Kidney (tissue), 13 donors: ENCODE measurements at regions not wholly inside any gene's neighbourhood (a gene's known extent, or its start where the extent isn't known, plus 50 kb on each side); places are given as distances from the start of the nearest gene placed in this dataset.
A peak's percentile ranks its signal among the peaks of the same experiment; 100 is the strongest.

Source experiments
- DNase-seq, 5 donors: peaks; one replicate each; pipeline ENCODE4 v3.0.0-alpha.2; 2013 to 2020
- FAIRE-seq: peaks from 2 replicates; lab custom pipeline; 2012; peaks lifted over from hg19 to GRCh38; lab: Jason Lieb, UNC
- H3K27ac ChIP-seq, 2 donors: one replicate each; pipeline ENCODE4 v1.7.0; 2013; ENCODE audit warnings: low read depth in 2 of 2, low read length in 2 of 2, inconsistent platforms in 1 of 2
- H3K27me3 ChIP-seq: one replicate; pipeline ENCODE4 v1.7.1; 2013; ENCODE audit warnings: low read length, inconsistent platforms; ENCODE audit not compliant: control insufficient read depth, insufficient read depth
- H3K36me3 ChIP-seq, 3 donors: one replicate each; pipeline versions ENCODE4 v1.7.0 to v1.7.1; 2013; ENCODE audit warnings: low read length in 3 of 3, control low read depth in 1 of 3, inconsistent platforms in 1 of 3; ENCODE audit not compliant: insufficient read depth in 3 of 3, control insufficient read depth in 2 of 3
- H3K4me1 ChIP-seq, 3 donors: one replicate each; pipeline versions ENCODE4 v1.7.0 to v1.7.1; 2013; ENCODE audit warnings: low read length in 3 of 3, inconsistent platforms in 1 of 3, low read depth in 1 of 3; ENCODE audit not compliant: control insufficient read depth in 2 of 3, insufficient read depth in 2 of 3
- H3K4me3 ChIP-seq, 3 donors: one replicate each; pipeline versions ENCODE4 v1.7.0 to v1.8.1; 2013; ENCODE audit warnings: low read length in 3 of 3, control low read depth in 1 of 3, inconsistent platforms in 1 of 3
- H3K9ac ChIP-seq, 3 donors: one replicate each; pipeline versions ENCODE4 v1.7.0 to v1.7.1; 2013; ENCODE audit warnings: low read length in 3 of 3, control low read depth in 1 of 3, inconsistent platforms in 1 of 3
- H3K9me3 ChIP-seq, 3 donors: one replicate each; pipeline versions ENCODE4 v1.7.0 to v1.7.1; 2013; ENCODE audit warnings: low read length in 3 of 3, control low read depth in 1 of 3, inconsistent platforms in 1 of 3; ENCODE audit not compliant: control insufficient read depth in 2 of 3, insufficient read depth in 1 of 3
- CTCF ChIP-seq: IDR thresholded peaks from 3 replicates; pipeline ENCODE4 v1.5.1; 2012; ENCODE audit warnings: mild to moderate bottlenecking, moderate library complexity, borderline replicate concordance; ENCODE audit not compliant: insufficient read depth; ENCODE audit errors: extremely low read depth
- intact Hi-C: fragments of 100-400 bp; cut with DNase I; formaldehyde crosslinking; loops from one replicate; pipeline ENCODE4 v1.11.1; 2022
- donor health status: control.
- donor health status: control.
- donor health status: control.
- donor health status: control.
- donor health status: control.
- donor health status: DM: yes; HTN: yes; CAD: no.
- donor health status: Normal renal cell carcinoma (clear cell type).

GRCh38 chr6:137372532-137372931, 121.7 kb downstream of the OLIG3 start:
- intact Hi-C loops = no loop called here
- no peaks in the 10 kb centered on the region for H3K4me1 ChIP-seq
- H3K27me3 ChIP-seq = no peaks in the 10 kb centered on the region
- H3K4me3 ChIP-seq = no peak overlapping the region
- no peak overlapping the region for H3K27ac ChIP-seq
- no peak for FAIRE-seq
- DNase-seq = no peak
- no peak overlapping the region for H3K9ac ChIP-seq
- TF ChIP-seq CTCF = no peak
- H3K9me3 ChIP-seq = no peaks in the 10 kb centered on the region
- H3K36me3 ChIP-seq = no peaks in the 10 kb centered on the region

- intact Hi-C loops = no loop called here
These were observed 122.6 kb downstream of the OLIG3 start for GRCh38 chr6:137371634-137372016.

GRCh38 chr6:137370871-137371633, 123.1 kb downstream of the OLIG3 start:
- FAIRE-seq (no peak), DNase-seq (peak in 1 of 5 donors; percentile 4)
- H3K4me1 ChIP-seq = no peaks in the 10 kb centered on the region
- intact Hi-C loops = no loop called here
- no peaks in the 10 kb centered on the region for H3K9me3 ChIP-seq
- no peak overlapping the region for H3K4me3 ChIP-seq
- H3K9ac ChIP-seq = no peak overlapping the region
- H3K27ac ChIP-seq = no peak overlapping the region
- H3K27me3 ChIP-seq = no peaks in the 10 kb centered on the region
- TF ChIP-seq CTCF = no peak
- no peaks in the 10 kb centered on the region for H3K36me3 ChIP-seq

More at GRCh38 chr6:137371634-137372016, 122.6 kb downstream of the OLIG3 start:
- no peak for DNase-seq
- Histone ChIP-seq H3K4me3 (no peak overlapping the region), H3K9me3 (no peaks in the 10 kb centered on the region), H3K27me3 (no peaks in the 10 kb centered on the region), H3K36me3 (no peaks in the 10 kb centered on the region), H3K4me1 (no peaks in the 10 kb centered on the region), H3K9ac (no peak overlapping the region), H3K27ac (no peak overlapping the region)
- no peak for TF ChIP-seq CTCF
- no peak for FAIRE-seq
